HepG2 (cell line): ENCODE measurements at regions not wholly inside any gene's neighbourhood (a gene's known extent, or its start where the extent isn't known, plus 50 kb on each side); places are given as distances from the start of the nearest gene placed in this dataset.

Experiments used
- ATAC-seq: fragments of 200-7000 bp; cut with Tn5 transposase; 3 replicates; pipeline ENCODE4 v1.9.1; 2020; ENCODE audit warnings: mild to moderate bottlenecking, moderate library complexity
- BruUV-seq: library from RNA; stranded (reverse); fragments of 400-500 nt; replicated peaks from 2 replicates; lab custom pipeline; 2021; lab: Mats Ljungman, UMichigan
- CTCF ChIA-PET: fragments of 300-600 bp; formaldehyde crosslinking; extraction: SDS; loops from one replicate; lab custom pipeline; 2021; ENCODE audit warnings: low total read pairs, inconsistent platforms, low intra/inter-chr PET ratio; lab: Yijun Ruan, JAX
- POLR2A ChIA-PET: fragments of 350-600 bp; sonication (Branson Sonifier 250); formaldehyde crosslinking; loops from one replicate; lab custom pipeline; 2020; ENCODE audit warnings: antibody characterized with exemption, inconsistent platforms; lab: Yijun Ruan, JAX
- DNase-seq: peaks from one replicate; pipeline ENCODE4 v3.0.0-alpha.2; 2015; ENCODE audit warnings: low spot score
- FAIRE-seq: peaks from 3 replicates; lab custom pipeline; 2011; peaks lifted over from hg19 to GRCh38; lab: Jason Lieb, UNC
- H2AFZ ChIP-seq: one replicate; pipeline ENCODE4 v1.6.1; 2011; ENCODE audit warnings: low read length, inconsistent platforms
- H3K27ac ChIP-seq: fragments of 300-600 bp; 3 replicates; pipeline ENCODE4 v1.8.0; 2011; ENCODE audit warnings: mixed run types, mild to moderate bottlenecking, mixed read lengths, low read length, inconsistent platforms; ENCODE audit not compliant: insufficient read depth; ENCODE audit errors: extremely low read length
- H3K27me3 ChIP-seq, 2 experiments: fragments of 200-600 bp in 1 of 2; 2 replicates in 1 of 2; 3 replicates in 1 of 2; pipeline versions ENCODE4 v1.6.0 to v1.8.0; 2011; ENCODE audit warnings: low read length in 2 of 2, mild to moderate bottlenecking in 2 of 2, moderate library complexity in 2 of 2, inconsistent platforms in 1 of 2; ENCODE audit not compliant: insufficient read depth in 2 of 2, control insufficient read depth in 1 of 2
- H3K36me3 ChIP-seq, 2 experiments: fragments of 200-600 bp in 1 of 2; replicated peaks in 1 of 2; 2 replicates in 1 of 2; 3 replicates in 1 of 2; pipeline versions ENCODE4 v1.5.1 to v1.8.0; 2011; ENCODE audit warnings: low read length in 2 of 2, inconsistent platforms in 1 of 2; ENCODE audit not compliant: insufficient read depth in 2 of 2, control insufficient read depth in 1 of 2
- H3K4me1 ChIP-seq: 2 replicates; pipeline ENCODE4 v1.5.1; 2012; ENCODE audit warnings: low read length, inconsistent platforms; ENCODE audit not compliant: insufficient read depth
- H3K4me2 ChIP-seq: 2 replicates; pipeline ENCODE4 v1.6.0; 2011; ENCODE audit warnings: low read depth, low read length, inconsistent platforms
- H3K4me3 ChIP-seq, 3 experiments: fragments of 200-600 bp in 1 of 3; sonication (generic), shearing (Covaris generic) in 1 of 3; replicated peaks in 1 of 3; 2 replicates each; pipeline ENCODE4 v1.5.1; 2011 to 2016; ENCODE audit warnings: low read length in 3 of 3, inconsistent platforms in 2 of 3, low read depth in 2 of 3, mild to moderate bottlenecking in 2 of 3, control low read depth in 1 of 3, mixed read lengths in 1 of 3; ENCODE audit not compliant: insufficient read depth in 1 of 3
- H3K79me2 ChIP-seq: one replicate; pipeline ENCODE4 v1.6.1; 2011; ENCODE audit warnings: low read length, inconsistent platforms; ENCODE audit not compliant: insufficient read depth
- H3K9ac ChIP-seq: 2 replicates; pipeline ENCODE4 v1.6.0; 2011; ENCODE audit warnings: mild to moderate bottlenecking, low read depth, low read length, inconsistent platforms; ENCODE audit not compliant: insufficient read depth
- H3K9me3 ChIP-seq: 2 replicates; pipeline ENCODE4 v1.5.1; 2012; ENCODE audit warnings: mild to moderate bottlenecking, low read length
- H4K20me1 ChIP-seq: 2 replicates; pipeline ENCODE4 v1.6.0; 2011; ENCODE audit warnings: inconsistent platforms, mild to moderate bottlenecking, low read length, moderate library complexity; ENCODE audit not compliant: insufficient read depth
- NFKBIZ ChIP-seq: IDR thresholded peaks from 2 replicates; pipeline ENCODE4 v1.6.1; 2018; ENCODE audit warnings: missing genetic modification reagents, missing compliant biosample characterization
- NR2F2 ChIP-seq: IDR thresholded peaks from 2 replicates; pipeline ENCODE4 v1.6.1; 2012; ENCODE audit warnings: low read depth, inconsistent platforms, borderline replicate concordance
- RELA ChIP-seq: sonication (generic); formaldehyde crosslinking; IDR thresholded peaks from 2 replicates; pipeline ENCODE4 v1.4.0; 2020; ENCODE audit warnings: missing genetic modification reagents
- RFX5 ChIP-seq: IDR thresholded peaks from 2 replicates; pipeline ENCODE4 v1.6.1; 2011; ENCODE audit warnings: low read depth, low read length, improper control_type of control experiment
- SIN3A ChIP-seq: IDR thresholded peaks from 2 replicates; pipeline ENCODE4 v1.6.1; 2011; ENCODE audit warnings: low read depth, mild to moderate bottlenecking, control low read depth, low read length, borderline replicate concordance
- U2AF2 ChIP-seq: fragments of 200-400 bp; formaldehyde crosslinking; IDR thresholded peaks from 2 replicates; pipeline ENCODE4 v1.6.1; 2017; ENCODE audit warnings: low read depth, mild to moderate bottlenecking, low read length
- ZBTB21 ChIP-seq: sonication (generic); formaldehyde crosslinking; IDR thresholded peaks from 2 replicates; pipeline ENCODE4 v1.4.0; 2020; ENCODE audit warnings: missing genetic modification reagents
- ZKSCAN8 ChIP-seq: IDR thresholded peaks from 2 replicates; pipeline ENCODE4 v1.6.1; 2016; ENCODE audit warnings: borderline replicate concordance, missing genetic modification reagents, missing compliant biosample characterization
- ZNF124 ChIP-seq: sonication (generic); formaldehyde crosslinking; IDR thresholded peaks from 2 replicates; pipeline ENCODE4 v1.4.0; 2020; ENCODE audit warnings: missing genetic modification reagents
- ZNF383 ChIP-seq: sonication (generic); formaldehyde crosslinking; IDR thresholded peaks from 2 replicates; pipeline ENCODE4 v1.4.0; 2020; ENCODE audit warnings: missing genetic modification reagents, mild to moderate bottlenecking, borderline replicate concordance
- WGBS: methylation state at CpG from one replicate; pipeline ENCODE4 v1.1.6; 2017; ENCODE audit warnings: low lambda C conversion rate; 5-methylcytosine and 5-hydroxymethylcytosine counted together
- in situ Hi-C: cut with HindIII; loops from 2 replicates; pipeline ENCODE4 v1.10.0; 2017; ENCODE audit warnings: low pct_unique_long_range_greater_than_20kb; ENCODE audit not compliant: extremely low pct_ligation_motif_present
- intact Hi-C: fragments of 100-400 bp; cut with micrococcal nuclease; formaldehyde crosslinking; loops from one replicate; pipeline ENCODE4 v1.10.0; 2022; ENCODE audit not compliant: unreplicated experiment
- TF ChIP-seq, protein P1 (sequence below): sonication (generic); formaldehyde crosslinking; IDR thresholded peaks from 2 replicates; pipeline ENCODE4 v1.4.0; 2020; ENCODE audit warnings: mild to moderate bottlenecking, low read depth, missing genetic modification reagents
- TF ChIP-seq, protein P2 (sequence below): sonication (generic); formaldehyde crosslinking; IDR thresholded peaks from 2 replicates; pipeline ENCODE4 v1.4.0; 2020; ENCODE audit warnings: mild to moderate bottlenecking, missing genetic modification reagents
- TF ChIP-seq, protein P3 (sequence below): sonication (generic); formaldehyde crosslinking; conservative IDR thresholded peaks from 2 replicates; pipeline ENCODE4 v1.4.0; 2020; ENCODE audit warnings: mild to moderate bottlenecking, missing genetic modification reagents, moderate library complexity
- TF ChIP-seq, protein P4 (sequence below): IDR thresholded peaks from 2 replicates; pipeline ENCODE4 v1.4.0; 2020; ENCODE audit warnings: mild to moderate bottlenecking, missing genetic modification reagents

DNA sequence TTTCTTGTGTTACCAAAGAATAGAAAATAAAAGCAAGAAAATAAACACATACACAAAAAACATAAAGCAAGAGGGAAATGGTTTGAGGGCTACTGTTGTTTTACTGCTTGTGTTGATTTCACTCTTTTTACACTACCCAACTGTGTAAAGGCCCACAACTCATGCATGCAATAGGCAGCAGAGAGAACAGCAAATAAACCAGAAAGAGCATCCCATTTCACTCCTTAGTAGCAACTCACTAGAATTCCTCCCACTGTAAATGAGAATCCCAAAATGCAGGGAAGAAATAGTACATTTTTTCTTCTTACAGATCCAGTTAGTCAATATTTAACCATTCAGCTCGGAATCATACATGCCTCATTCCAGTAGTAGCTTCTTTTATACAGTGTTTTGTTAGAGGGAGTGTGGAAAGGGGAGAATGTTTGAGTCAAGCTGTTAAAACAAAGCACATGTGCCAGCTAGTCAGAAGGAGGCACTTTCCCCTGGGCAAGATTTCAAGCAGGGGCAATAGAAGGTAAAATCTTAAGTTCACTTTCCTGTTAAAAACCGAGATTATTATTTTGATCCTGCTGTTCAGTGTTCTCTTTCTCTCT lies 147.2 kb upstream of the FAM98A start:
- no TSS peak for BruUV-seq
- Histone ChIP-seq H3K4me2 (no peak overlapping the region), H3K27ac (no peak overlapping the region), H3K4me1 (no peaks in the 10 kb centered on the region), H3K79me2 (no peaks in the 10 kb centered on the region), H3K9me3 (peaks cover 20% of the 10 kb centered on the region; the same call in 1 of the 2 replicates), H3K27me3 (no peaks in the 10 kb centered on the region), H3K36me3 (no peaks in the 10 kb centered on the region), H3K9ac (no peak overlapping the region), H4K20me1 (no peaks in the 10 kb centered on the region), H2AFZ (no peak overlapping the region), H3K4me3 (no peak overlapping the region)
- DNase-seq (no peak), ATAC-seq (no peak), FAIRE-seq (no peak)
- in situ Hi-C loops, result no loop called here
- WGBS, result 3% methylated on average over 2 of the region's 2 CpGs
- ChIA-PET POLR2A (no interaction called here), CTCF (no interaction called here)
- intact Hi-C loops, result no loop called here
- no peak for TF ChIP-seq NFKBIZ (CRISPR knock-in tag)
- TF ChIP-seq ZKSCAN8 (CRISPR knock-in tag), result no peak
- no peak for TF ChIP-seq ZNF124
- TF ChIP-seq ZBTB21 (CRISPR knock-in tag), result no peak
- TF ChIP-seq, protein P1, sequence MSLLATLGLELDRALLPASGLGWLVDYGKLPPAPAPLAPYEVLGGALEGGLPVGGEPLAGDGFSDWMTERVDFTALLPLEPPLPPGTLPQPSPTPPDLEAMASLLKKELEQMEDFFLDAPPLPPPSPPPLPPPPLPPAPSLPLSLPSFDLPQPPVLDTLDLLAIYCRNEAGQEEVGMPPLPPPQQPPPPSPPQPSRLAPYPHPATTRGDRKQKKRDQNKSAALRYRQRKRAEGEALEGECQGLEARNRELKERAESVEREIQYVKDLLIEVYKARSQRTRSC (CRISPR knock-in tag), result no peak
- no peak for TF ChIP-seq ZNF383 (CRISPR knock-in tag)
- TF ChIP-seq, protein P2, sequence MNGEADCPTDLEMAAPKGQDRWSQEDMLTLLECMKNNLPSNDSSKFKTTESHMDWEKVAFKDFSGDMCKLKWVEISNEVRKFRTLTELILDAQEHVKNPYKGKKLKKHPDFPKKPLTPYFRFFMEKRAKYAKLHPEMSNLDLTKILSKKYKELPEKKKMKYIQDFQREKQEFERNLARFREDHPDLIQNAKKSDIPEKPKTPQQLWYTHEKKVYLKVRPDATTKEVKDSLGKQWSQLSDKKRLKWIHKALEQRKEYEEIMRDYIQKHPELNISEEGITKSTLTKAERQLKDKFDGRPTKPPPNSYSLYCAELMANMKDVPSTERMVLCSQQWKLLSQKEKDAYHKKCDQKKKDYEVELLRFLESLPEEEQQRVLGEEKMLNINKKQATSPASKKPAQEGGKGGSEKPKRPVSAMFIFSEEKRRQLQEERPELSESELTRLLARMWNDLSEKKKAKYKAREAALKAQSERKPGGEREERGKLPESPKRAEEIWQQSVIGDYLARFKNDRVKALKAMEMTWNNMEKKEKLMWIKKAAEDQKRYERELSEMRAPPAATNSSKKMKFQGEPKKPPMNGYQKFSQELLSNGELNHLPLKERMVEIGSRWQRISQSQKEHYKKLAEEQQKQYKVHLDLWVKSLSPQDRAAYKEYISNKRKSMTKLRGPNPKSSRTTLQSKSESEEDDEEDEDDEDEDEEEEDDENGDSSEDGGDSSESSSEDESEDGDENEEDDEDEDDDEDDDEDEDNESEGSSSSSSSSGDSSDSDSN (CRISPR knock-in tag), result no peak
- no peak for TF ChIP-seq SIN3A
- TF ChIP-seq, protein P3, sequence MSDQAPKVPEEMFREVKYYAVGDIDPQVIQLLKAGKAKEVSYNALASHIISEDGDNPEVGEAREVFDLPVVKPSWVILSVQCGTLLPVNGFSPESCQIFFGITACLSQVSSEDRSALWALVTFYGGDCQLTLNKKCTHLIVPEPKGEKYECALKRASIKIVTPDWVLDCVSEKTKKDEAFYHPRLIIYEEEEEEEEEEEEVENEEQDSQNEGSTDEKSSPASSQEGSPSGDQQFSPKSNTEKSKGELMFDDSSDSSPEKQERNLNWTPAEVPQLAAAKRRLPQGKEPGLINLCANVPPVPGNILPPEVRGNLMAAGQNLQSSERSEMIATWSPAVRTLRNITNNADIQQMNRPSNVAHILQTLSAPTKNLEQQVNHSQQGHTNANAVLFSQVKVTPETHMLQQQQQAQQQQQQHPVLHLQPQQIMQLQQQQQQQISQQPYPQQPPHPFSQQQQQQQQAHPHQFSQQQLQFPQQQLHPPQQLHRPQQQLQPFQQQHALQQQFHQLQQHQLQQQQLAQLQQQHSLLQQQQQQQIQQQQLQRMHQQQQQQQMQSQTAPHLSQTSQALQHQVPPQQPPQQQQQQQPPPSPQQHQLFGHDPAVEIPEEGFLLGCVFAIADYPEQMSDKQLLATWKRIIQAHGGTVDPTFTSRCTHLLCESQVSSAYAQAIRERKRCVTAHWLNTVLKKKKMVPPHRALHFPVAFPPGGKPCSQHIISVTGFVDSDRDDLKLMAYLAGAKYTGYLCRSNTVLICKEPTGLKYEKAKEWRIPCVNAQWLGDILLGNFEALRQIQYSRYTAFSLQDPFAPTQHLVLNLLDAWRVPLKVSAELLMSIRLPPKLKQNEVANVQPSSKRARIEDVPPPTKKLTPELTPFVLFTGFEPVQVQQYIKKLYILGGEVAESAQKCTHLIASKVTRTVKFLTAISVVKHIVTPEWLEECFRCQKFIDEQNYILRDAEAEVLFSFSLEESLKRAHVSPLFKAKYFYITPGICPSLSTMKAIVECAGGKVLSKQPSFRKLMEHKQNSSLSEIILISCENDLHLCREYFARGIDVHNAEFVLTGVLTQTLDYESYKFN (CRISPR knock-in tag), result no peak
- TF ChIP-seq, protein P4, sequence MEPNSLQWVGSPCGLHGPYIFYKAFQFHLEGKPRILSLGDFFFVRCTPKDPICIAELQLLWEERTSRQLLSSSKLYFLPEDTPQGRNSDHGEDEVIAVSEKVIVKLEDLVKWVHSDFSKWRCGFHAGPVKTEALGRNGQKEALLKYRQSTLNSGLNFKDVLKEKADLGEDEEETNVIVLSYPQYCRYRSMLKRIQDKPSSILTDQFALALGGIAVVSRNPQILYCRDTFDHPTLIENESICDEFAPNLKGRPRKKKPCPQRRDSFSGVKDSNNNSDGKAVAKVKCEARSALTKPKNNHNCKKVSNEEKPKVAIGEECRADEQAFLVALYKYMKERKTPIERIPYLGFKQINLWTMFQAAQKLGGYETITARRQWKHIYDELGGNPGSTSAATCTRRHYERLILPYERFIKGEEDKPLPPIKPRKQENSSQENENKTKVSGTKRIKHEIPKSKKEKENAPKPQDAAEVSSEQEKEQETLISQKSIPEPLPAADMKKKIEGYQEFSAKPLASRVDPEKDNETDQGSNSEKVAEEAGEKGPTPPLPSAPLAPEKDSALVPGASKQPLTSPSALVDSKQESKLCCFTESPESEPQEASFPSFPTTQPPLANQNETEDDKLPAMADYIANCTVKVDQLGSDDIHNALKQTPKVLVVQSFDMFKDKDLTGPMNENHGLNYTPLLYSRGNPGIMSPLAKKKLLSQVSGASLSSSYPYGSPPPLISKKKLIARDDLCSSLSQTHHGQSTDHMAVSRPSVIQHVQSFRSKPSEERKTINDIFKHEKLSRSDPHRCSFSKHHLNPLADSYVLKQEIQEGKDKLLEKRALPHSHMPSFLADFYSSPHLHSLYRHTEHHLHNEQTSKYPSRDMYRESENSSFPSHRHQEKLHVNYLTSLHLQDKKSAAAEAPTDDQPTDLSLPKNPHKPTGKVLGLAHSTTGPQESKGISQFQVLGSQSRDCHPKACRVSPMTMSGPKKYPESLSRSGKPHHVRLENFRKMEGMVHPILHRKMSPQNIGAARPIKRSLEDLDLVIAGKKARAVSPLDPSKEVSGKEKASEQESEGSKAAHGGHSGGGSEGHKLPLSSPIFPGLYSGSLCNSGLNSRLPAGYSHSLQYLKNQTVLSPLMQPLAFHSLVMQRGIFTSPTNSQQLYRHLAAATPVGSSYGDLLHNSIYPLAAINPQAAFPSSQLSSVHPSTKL (CRISPR knock-in tag), result no peak
- no peak for TF ChIP-seq U2AF2
- no peak for TF ChIP-seq RFX5
- TF ChIP-seq RELA (CRISPR knock-in tag), result no peak
- TF ChIP-seq NR2F2, result no peak
